ENCODE measurements at regions not wholly inside any gene's neighbourhood (a gene's known extent, or its start where the extent isn't known, plus 50 kb on each side); places are given as distances from the start of the nearest gene placed in this dataset.

- TF ChIP-seq POLR2A (IDR thresholded peaks at IDR 0.05) (no peak), CTCF (IDR thresholded peaks at IDR 0.05) (no peak)
Measured at GRCh38 chr4:146023334-146023967, 84.8 kb upstream of the ZNF827 start.

Measured in ovary (tissue), 3 donors.